PC-3 (cell line): ENCODE measurements at regions not wholly inside any gene's neighbourhood (a gene's known extent, or its start where the extent isn't known, plus 50 kb on each side); places are given as distances from the start of the nearest gene placed in this dataset.

ENCODE experiments used
- CTCF ChIP-seq: fragments of 300-600 bp; sonication (generic); conservative IDR thresholded peaks from 2 replicates; pipeline ENCODE4 v1.5.1; 2017; ENCODE audit warnings: antibody characterized with exemption, low read depth, mild to moderate bottlenecking, low read length
- EZH2 ChIP-seq: fragments of 300-600 bp; sonication (generic); IDR thresholded peaks from one replicate; pipeline ENCODE4 v1.6.1; 2017; ENCODE audit warnings: antibody characterized with exemption, mild to moderate bottlenecking, low read length; ENCODE audit not compliant: unreplicated experiment

- TF ChIP-seq CTCF (peak; percentile 39; the same call in 1 of the 2 replicates), EZH2 (no peak)
Observed at GRCh38 chr1:103267893-103268292, 159.6 kb upstream of the COL11A1 start.
